Colonic mucosa (tissue), 4 donors: ENCODE measurements at regions not wholly inside any gene's neighbourhood (a gene's known extent, or its start where the extent isn't known, plus 50 kb on each side); places are given as distances from the start of the nearest gene placed in this dataset.
A peak's percentile ranks its signal among the peaks of the same experiment; 100 is the strongest.

Experiments
- DNase-seq: peaks from one replicate; pipeline ENCODE4 v3.0.0-alpha.2; 2020
- H3K27ac ChIP-seq: fragments of 200-600 bp; one replicate; pipeline ENCODE4 v1.8.0; 2021
- H3K27me3 ChIP-seq: fragments of 200-600 bp; one replicate; pipeline ENCODE4 v1.8.0; 2021
- H3K36me3 ChIP-seq: fragments of 200-600 bp; one replicate; pipeline ENCODE4 v1.8.0; 2021
- H3K4me1 ChIP-seq: fragments of 200-600 bp; one replicate; pipeline ENCODE4 v1.8.0; 2021; ENCODE audit warnings: mild to moderate bottlenecking
- H3K4me3 ChIP-seq: fragments of 200-600 bp; one replicate; pipeline ENCODE4 v1.8.0; 2021
- H3K9ac ChIP-seq, 2 donors: one replicate each; pipeline ENCODE4 v1.7.0; 2013; ENCODE audit warnings: control low read depth in 2 of 2, low read depth in 2 of 2, low read length in 2 of 2
- H3K9me3 ChIP-seq: fragments of 200-600 bp; one replicate; pipeline ENCODE4 v1.8.0; 2021
- intact Hi-C: fragments of 100-400 bp; cut with DNase I; formaldehyde crosslinking; loops from one replicate; pipeline ENCODE4 v1.14.1; 2022
- TF ChIP-seq, protein P1 (sequence below): fragments of 200-600 bp; IDR thresholded peaks from one replicate; pipeline ENCODE4 v1.8.0; 2022; ENCODE audit warnings: antibody characterized with exemption, mild to moderate bottlenecking
- donor health status: healthy.
- donor health status: DM: no; HTN: no; CAD: no.
- donor health status: DM: no; HTN: no; CAD: no.

DNA sequence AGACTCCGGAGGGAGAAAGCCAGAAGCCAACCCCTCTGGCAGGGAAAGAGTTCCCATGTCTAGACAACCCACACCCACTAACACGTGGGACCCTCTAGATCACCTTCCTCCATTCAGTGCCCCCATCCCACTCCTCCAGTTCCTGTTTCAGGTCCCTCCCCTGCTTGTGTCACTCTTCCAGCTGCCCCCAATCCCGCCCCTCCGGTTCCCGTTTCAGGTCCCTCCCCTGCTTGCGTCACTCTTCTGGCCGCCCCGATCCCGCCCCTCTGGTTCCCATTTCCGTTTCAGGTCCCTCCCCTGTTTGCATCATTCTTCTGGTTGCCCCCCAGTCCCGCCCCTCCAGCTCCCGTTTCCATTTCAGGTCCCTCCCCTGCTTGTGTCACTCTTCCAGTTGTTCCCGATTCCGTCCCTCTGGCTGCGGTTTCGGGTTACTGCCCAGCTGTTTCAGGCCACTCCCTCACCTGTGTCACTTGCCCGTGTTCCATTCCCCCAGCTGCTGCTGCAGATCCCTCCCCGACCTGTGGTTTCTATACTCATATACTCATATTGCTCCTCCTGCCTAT is 64.8 kb upstream of the RANBP6 start:
- H3K9ac ChIP-seq: peak overlapping the region in 1 of 2 donors; percentile 65
- H3K27ac ChIP-seq: peak overlapping the region; percentile 15
- no peaks in the 10 kb centered on the region for H3K36me3 ChIP-seq
- H3K27me3 ChIP-seq: no peaks in the 10 kb centered on the region
- no peaks in the 10 kb centered on the region for H3K4me1 ChIP-seq
- TF ChIP-seq, protein P1, sequence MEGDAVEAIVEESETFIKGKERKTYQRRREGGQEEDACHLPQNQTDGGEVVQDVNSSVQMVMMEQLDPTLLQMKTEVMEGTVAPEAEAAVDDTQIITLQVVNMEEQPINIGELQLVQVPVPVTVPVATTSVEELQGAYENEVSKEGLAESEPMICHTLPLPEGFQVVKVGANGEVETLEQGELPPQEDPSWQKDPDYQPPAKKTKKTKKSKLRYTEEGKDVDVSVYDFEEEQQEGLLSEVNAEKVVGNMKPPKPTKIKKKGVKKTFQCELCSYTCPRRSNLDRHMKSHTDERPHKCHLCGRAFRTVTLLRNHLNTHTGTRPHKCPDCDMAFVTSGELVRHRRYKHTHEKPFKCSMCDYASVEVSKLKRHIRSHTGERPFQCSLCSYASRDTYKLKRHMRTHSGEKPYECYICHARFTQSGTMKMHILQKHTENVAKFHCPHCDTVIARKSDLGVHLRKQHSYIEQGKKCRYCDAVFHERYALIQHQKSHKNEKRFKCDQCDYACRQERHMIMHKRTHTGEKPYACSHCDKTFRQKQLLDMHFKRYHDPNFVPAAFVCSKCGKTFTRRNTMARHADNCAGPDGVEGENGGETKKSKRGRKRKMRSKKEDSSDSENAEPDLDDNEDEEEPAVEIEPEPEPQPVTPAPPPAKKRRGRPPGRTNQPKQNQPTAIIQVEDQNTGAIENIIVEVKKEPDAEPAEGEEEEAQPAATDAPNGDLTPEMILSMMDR: no peak
- H3K4me3 ChIP-seq: peak overlapping the region; percentile 26
- intact Hi-C loops: no loop called here
- no peaks in the 10 kb centered on the region for H3K9me3 ChIP-seq
- DNase-seq: peak; percentile 90

DNA sequence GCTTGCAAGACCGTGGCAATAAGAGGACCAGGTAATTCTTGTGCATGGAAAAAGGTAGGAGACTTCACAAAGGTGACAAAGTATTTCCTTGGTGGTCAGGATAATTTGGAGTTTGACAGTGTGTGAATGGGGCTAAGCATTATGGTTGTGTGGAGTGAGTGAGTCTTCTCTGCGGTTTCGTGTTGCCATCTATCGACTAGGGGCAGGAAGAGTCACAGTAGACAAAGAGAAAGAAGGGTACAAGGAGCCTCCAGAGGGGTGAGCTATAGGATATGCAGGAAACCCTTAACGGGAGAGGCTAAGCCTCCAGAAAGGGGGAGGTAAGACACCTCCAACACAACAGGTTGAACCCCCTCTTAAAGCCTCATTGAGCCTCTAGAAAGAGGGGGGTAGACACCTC is 64.0 kb upstream of the RANBP6 start:
- intact Hi-C loops: no loop called here
- no peak for DNase-seq
- TF ChIP-seq, protein P1: no peak
- no peaks in the 10 kb centered on the region for H3K9me3 ChIP-seq
- no peaks in the 10 kb centered on the region for H3K36me3 ChIP-seq
- no peaks in the 10 kb centered on the region for H3K4me1 ChIP-seq
- H3K27ac ChIP-seq: no peak overlapping the region
- H3K4me3 ChIP-seq: no peak overlapping the region
- H3K27me3 ChIP-seq: no peaks in the 10 kb centered on the region
- no peak overlapping the region for H3K9ac ChIP-seq

DNA sequence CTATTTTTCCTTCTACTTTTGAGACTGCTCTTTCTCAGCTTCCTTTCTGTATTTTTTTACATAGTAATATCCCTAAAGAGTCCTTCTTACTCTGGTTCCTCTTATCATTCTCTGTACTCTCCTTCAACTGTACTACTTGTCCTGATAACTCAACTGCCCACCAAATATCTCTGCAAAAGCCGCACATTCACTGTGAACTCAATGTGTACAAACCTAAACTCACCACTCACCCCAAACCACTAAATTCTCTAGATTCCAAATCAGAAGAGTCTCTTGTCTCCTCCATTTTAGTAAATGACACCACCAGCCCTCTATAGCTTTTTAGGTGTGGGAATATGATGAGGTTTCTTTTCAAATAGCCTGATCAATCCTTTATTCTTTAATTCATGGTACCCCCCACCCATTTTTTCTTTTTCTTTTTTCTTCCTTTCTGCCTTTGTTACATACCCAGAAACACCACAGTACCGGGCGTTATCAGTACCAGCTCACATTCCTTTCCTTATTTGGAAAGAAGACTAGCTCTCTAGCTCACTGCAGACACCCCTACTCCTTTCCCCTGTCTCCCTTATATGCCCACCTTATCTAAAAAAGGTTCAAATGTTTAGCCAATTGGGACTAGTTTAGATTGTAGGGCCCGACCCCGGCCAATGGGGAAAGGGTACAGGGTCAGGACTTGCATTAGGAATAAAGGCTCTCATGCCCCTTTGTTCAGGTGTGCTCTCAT is 63.1 kb upstream of the RANBP6 start:
- Histone ChIP-seq H3K27me3 (no peaks in the 10 kb centered on the region), H3K4me3 (no peak overlapping the region), H3K9ac (no peak overlapping the region), H3K36me3 (no peaks in the 10 kb centered on the region), H3K4me1 (no peaks in the 10 kb centered on the region), H3K27ac (no peak overlapping the region), H3K9me3 (no peaks in the 10 kb centered on the region)
- TF ChIP-seq, protein P1: no peak
- intact Hi-C loops: no loop called here
- no peak for DNase-seq

DNA sequence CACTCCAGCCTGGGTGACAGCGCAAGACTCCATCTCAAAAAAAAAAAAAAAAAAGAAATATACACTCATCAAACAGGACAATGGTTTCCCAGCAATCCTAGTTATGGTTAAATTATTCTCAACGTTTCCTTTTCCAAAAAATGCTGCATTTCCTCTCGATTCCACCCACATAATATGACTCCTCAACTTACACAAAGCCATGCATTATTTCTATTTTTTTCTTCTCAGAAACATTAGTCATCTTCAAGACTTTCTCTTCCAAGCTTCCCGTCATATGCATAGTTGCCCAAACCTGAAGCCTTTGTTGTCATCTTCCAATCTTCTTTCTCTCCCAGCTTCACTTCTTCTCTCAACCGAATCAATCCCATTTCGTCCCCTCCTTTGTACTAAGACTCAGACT is 61.4 kb upstream of the RANBP6 start:
- TF ChIP-seq, protein P1: no peak
- Histone ChIP-seq H3K27me3 (no peaks in the 10 kb centered on the region), H3K4me1 (no peaks in the 10 kb centered on the region), H3K27ac (no peak overlapping the region), H3K36me3 (no peaks in the 10 kb centered on the region), H3K9ac (no peak overlapping the region), H3K4me3 (no peak overlapping the region), H3K9me3 (no peaks in the 10 kb centered on the region)
- no peak for DNase-seq
- intact Hi-C loops: no loop called here

DNA sequence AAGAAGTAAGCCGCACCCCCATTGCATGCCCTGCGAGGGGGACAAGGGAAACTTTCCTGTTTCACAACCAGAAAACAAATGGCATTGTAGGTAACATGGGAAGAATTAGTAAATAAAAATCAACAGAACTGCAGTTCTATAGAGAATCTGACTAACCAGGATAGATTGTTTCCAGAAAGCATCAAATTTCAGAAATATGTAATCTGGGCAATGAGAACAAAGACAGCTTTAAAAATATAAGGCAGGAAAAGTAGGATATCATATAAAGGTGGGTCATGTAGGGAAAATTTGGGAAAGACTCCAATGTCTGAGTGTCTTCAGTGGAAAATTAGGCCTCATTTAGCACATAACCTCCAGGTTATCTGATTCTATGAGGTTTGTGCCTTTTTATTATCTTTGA is 58.3 kb upstream of the RANBP6 start:
- Histone ChIP-seq H3K4me3 (no peak overlapping the region), H3K4me1 (no peaks in the 10 kb centered on the region), H3K36me3 (no peaks in the 10 kb centered on the region), H3K27me3 (no peaks in the 10 kb centered on the region), H3K9ac (no peak overlapping the region), H3K9me3 (no peaks in the 10 kb centered on the region), H3K27ac (no peak overlapping the region)
- TF ChIP-seq, protein P1: no peak
- no peak for DNase-seq
- intact Hi-C loops: no loop called here
